NOMO-1 treated with dmso at 0.1 percent for 144 hours (cell line): ENCODE measurements at regions not wholly inside any gene's neighbourhood (a gene's known extent, or its start where the extent isn't known, plus 50 kb on each side); places are given as distances from the start of the nearest gene placed in this dataset.

Source experiments
- DNase-seq: peaks from one replicate; lab custom pipeline; 2025; ENCODE audit not compliant: unreplicated experiment; lab: John Stamatoyannopoulos, UW

GRCh38 chr3:168333410-168333935, 237.7 kb upstream of the GOLIM4 start:
- no peak for DNase-seq

DNA sequence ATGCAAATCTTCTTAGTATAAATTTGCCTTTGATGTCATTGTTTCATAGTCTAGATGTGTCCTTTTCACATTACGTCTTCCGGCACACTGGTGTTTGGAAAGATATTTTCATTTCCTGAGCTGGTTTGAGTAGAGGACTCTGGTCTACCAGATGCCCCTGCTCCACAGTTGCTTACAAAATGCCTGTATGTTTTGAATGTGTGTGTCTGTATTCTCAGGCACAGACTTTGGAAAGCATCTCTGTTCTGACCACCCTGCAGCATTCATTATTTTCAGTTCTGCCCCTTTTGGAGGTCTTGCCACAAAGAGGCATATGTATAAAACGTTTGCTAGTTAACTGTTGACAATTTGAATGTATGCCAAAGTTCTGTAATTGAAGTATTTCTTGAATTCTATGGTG, 236.0 kb upstream of the GOLIM4 start:
- no peak for DNase-seq

- DNase-seq = no peak
These were observed 235.3 kb upstream of the GOLIM4 start for GRCh38 chr3:168330983-168331382.

DNA sequence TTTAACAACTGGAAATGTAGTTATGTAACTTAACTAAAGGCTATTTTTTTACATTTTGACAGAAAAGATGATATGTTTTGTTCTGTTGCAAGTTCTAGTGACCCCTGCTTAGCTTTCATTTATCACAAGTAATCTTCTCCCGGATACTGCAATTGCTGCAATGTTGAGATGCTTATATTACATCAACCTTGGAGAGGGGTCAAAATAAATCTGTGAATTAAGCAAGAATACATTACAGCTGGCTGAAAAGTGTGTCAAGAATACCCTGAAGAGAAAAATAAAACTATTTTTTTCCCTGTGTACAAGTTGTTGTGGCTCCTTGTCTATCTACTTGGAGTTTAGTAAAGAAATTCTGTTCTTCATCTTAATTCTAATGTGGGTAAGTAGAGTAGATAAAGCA, 232.1 kb upstream of the GOLIM4 start:
- DNase-seq = no peak

DNA sequence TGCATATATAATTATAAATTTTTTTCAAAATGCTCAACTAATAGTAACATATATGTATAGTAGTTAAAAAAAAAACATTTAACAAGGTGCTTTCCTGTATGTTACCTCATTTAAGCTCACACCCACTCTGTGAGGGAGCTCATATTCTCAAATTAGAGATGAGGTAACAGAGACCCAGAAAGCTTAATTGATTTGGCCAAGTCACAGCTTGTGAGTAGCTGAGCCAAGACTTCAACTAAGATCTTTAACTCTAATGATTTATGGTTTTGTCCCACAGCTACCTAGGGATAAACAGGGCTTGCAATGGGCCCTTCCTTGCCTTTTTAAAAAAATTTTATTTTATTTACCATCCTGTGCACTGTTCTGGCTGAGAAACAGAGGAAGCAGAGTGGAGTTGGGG, 230.0 kb upstream of the GOLIM4 start:
- DNase-seq = no peak

DNA sequence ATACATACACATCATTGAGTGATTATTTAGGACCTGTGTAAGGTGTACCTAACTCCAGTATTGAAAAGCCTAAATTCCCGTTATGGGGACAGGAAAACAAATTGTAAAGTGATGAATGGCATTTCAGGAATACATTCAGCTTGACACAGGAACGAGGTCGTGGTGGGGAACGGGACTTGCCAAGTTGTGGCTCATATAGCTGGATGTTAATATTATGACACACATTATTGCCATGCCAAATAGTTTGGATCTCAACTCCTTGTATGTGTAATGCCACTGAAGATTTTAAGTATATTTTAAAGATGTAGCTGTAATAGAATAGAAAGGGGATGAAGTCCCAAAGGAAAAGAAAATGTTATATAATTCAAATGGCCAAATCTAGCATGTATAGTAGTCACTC, 227.2 kb upstream of the GOLIM4 start:
- DNase-seq = no peak

DNA sequence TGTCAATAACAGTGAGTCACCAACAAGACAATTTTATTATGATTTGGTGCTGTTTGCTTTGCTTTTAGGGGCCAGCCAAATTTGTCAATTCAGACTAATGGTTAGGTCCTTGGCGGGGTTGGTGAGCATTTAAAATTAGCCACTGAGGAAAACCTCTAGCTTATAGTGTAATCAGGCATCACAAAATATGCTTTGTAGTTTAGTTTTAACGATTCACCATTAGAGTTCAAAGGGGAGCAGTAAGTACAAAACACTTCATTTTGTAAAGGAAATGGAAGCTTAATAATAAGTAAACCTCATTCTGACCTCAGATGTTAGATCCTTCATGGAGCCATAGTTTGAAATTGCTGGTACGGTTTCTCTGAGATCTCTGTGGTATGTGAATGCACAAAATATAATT, 218.4 kb upstream of the GOLIM4 start:
- DNase-seq = no peak

DNA sequence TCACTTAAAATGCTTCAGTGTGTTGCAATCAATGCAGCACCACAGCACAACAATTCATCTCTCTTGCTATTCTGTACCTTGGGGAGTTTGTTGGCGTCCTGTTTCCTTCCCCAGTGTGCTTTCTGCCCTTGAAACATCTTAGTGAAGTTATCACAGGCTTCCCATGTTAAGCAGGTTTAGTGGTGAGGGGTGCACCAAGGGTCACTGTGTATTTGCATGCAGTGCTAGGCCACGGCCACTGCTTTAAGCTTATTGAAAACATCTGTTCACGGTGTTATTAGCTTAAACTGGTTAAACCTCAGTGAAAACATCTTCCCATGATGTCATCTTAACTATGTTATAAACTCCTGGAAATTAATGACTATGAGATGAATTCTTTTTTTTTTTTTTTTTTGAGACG, 217.3 kb upstream of the GOLIM4 start:
- no peak for DNase-seq

DNA sequence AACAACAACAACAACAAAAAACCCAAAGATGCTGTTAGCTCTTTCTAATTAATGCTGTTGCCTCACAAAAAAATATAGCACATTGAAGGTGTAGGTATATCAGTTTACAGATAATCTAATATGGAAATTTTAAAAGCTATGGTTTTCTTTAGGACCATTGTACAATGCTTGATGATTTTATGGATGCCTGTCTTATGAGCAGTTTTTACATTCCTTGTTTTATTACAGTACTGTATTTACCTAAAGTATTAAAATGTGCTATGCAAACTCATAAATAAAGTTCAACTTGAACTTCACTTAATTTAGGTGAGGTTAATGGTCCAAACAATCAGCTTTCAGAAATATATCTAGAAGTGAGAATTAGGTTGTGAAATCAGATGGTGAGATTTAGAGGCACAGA, 212.2 kb upstream of the GOLIM4 start:
- DNase-seq = no peak

- no peak for DNase-seq
These were observed 199.3 kb upstream of the GOLIM4 start for GRCh38 chr3:168295027-168295426.

DNA sequence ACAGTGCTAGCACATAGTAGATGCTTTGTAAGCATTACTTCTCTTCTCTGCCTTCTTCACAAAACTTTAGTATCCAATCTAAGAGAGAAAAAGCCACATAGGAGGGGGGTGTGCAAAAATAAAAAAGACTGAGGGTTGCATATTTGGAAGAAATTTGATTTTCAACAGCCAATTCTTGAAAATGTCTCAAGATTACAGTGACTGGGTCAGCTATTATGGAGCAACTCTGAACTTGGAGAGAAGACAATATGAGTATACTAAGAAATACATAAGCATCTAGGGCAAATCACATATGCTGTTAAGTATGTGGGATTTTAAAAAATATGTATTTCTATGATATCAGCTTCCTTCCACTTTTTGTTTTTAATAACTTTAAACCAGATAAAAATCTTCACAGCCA, 196.6 kb upstream of the GOLIM4 start:
- no peak for DNase-seq

DNA sequence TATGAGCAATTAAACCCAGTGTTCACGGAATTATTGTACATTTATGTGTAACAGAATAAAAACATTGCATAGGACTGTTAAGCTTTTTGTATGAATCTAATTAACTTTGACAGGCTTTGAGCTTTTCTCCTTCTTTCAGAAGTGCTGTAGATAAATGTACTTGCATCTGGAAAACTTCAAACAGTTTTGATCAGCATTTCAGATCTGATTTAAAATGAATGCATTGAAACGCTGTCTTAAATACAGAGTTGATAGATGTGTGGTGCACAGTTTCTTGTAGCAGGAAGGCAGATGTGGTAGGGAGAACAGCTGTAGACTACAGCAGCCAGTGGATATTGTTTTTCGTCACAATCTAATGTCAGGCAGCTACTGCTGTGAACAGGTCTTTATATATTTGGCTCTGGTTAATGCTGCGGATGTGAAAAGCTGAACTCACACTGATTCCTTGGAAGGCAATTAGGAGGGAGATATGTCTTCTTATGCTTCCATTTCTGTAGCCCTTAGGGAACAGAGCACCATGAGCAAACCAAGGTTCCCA, 193.8 kb upstream of the GOLIM4 start:
- DNase-seq = no peak

GRCh38 chr3:168288511-168289401, 193.0 kb upstream of the GOLIM4 start:
- no peak for DNase-seq

GRCh38 chr3:168285506-168285905, 189.8 kb upstream of the GOLIM4 start:
- DNase-seq = no peak

DNA sequence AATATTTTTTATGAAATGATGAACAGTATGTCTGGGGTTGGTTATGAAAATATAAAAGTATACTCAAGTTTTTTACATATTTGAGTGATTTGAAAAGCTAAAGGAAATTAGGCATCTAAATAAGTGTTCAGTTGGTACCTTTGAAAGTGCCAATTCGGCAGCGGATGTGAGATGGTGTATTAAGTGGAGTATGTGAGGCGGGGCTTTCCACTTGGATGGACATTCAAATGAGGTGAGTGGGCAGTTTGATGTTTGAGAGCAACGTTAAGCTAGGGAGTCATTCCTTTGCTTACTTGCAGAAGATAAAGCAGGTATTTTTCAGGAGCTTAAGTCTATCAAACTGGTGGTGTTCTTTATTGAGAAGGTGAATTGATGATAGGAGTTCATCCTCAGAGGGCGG, 189.0 kb upstream of the GOLIM4 start:
- no peak for DNase-seq

- no peak for DNase-seq
These were observed 179.9 kb upstream of the GOLIM4 start for GRCh38 chr3:168275662-168276061.

- no peak for DNase-seq
These were observed 178.2 kb upstream of the GOLIM4 start for GRCh38 chr3:168273917-168274316.

DNA sequence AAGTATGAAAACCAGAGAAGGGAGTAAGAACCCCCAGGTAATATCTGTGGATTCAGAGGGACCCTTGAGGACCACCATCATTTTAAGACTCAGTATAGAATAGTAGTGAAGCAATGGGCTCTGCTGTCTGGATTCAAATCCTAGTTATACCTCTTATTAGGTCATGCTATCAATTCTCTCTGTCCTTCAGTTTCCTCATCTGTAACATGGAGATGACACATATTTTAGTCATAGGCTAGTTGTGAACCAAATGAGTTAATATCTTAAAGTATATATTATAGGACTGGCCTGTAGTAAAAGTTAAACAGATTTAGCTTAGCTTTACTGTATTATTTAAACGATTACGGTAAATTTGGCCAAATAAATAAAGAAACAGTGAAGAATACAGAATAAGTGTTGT, 177.3 kb upstream of the GOLIM4 start:
- DNase-seq = no peak

DNA sequence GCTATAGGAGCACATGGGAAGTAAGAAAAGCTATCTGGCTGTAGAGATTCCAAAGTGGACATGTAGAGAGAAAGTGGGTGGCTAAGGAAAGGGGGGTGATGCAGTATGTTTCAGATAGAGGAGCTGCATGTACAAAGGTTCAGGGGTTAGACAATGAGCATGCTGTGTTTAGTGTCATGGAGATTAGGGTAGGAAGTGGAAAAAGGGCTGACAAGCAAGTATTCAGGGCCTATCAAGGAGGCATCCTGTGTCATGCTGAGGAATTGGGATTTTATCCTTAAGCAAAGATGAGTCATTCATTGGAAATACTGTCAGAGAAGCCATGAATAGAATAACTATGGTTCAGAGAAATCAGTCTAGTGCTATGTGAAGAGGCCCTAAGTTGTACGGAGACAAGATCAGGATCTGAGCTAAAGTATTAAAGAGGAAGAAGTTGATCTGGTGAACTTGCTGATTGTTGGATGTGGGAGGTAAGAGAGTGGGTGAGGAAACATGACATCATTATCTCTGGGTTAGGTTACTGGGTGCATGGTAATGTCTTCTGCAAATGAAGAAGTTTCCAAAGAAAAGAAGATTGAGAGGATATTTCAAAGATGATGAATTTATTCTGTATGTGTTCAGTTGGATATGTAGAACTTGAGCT, 176.7 kb upstream of the GOLIM4 start:
- no peak for DNase-seq

- DNase-seq = no peak
These were observed 176.2 kb upstream of the GOLIM4 start for GRCh38 chr3:168271932-168272331.

DNA sequence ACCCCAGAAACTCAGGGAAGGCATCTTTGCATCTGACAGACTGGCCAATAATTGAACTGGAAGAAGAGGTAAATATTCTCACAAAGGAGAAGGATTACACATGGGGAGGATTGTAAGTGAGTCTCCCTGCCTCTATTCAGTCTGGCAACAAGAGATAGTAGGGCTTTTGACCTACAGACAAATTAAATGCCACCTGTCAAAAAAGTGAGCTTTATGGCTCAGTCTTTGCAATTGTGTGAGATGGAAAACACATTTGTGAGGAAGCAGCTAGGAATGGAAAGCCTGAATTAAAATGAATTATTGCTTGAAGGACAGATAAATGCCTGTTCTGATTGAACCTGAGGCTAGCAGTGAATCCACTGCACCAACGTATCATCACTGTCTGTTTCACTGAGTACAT, 173.3 kb upstream of the GOLIM4 start:
- DNase-seq = no peak

- DNase-seq = no peak
These were observed 171.5 kb upstream of the GOLIM4 start for GRCh38 chr3:168267179-168267578.
